GM18526 (cell line): ENCODE measurements at regions not wholly inside any gene's neighbourhood (a gene's known extent, or its start where the extent isn't known, plus 50 kb on each side); places are given as distances from the start of the nearest gene placed in this dataset.

Source experiments
- POLR2A ChIP-seq: IDR thresholded peaks from 3 replicates; pipeline ENCODE4 v1.6.1; 2011; ENCODE audit not compliant: insufficient read length; ENCODE audit errors: extremely low read depth

GRCh38 chr2:118292991-118293390, 204.7 kb downstream of the INSIG2 start:
- TF ChIP-seq POLR2A = no peak

- no peak for TF ChIP-seq POLR2A
Measured at GRCh38 chr2:118291251-118291880, 203.1 kb downstream of the INSIG2 start.

GRCh38 chr2:118290411-118291250, 202.4 kb downstream of the INSIG2 start:
- TF ChIP-seq POLR2A = no peak

- TF ChIP-seq POLR2A = no peak
Measured at GRCh38 chr2:118279005-118279404, 190.7 kb downstream of the INSIG2 start.

- TF ChIP-seq POLR2A = no peak
Measured at GRCh38 chr2:118278046-118278445, 189.8 kb downstream of the INSIG2 start.

- TF ChIP-seq POLR2A = no peak
Measured at GRCh38 chr2:118274841-118275510, 186.7 kb downstream of the INSIG2 start.

GRCh38 chr2:118272391-118272790, 184.1 kb downstream of the INSIG2 start:
- no peak for TF ChIP-seq POLR2A

- no peak for TF ChIP-seq POLR2A
Measured at GRCh38 chr2:118269408-118270051, 181.3 kb downstream of the INSIG2 start.

GRCh38 chr2:118268268-118268667, 180.0 kb downstream of the INSIG2 start:
- no peak for TF ChIP-seq POLR2A

GRCh38 chr2:118265873-118266455, 177.7 kb downstream of the INSIG2 start:
- no peak for TF ChIP-seq POLR2A

- TF ChIP-seq POLR2A = no peak
Measured at GRCh38 chr2:118264232-118264990, 176.1 kb downstream of the INSIG2 start.

GRCh38 chr2:118257696-118258095, 169.4 kb downstream of the INSIG2 start:
- no peak for TF ChIP-seq POLR2A

GRCh38 chr2:118255771-118256372, 167.6 kb downstream of the INSIG2 start:
- no peak for TF ChIP-seq POLR2A

- TF ChIP-seq POLR2A = no peak
Measured at GRCh38 chr2:118255301-118255700, 167.0 kb downstream of the INSIG2 start.
